ENCODE measurements at regions not wholly inside any gene's neighbourhood (a gene's known extent, or its start where the extent isn't known, plus 50 kb on each side); places are given as distances from the start of the nearest gene placed in this dataset.

GRCh38 chr2:126828491-126828890 lies 70.2 kb upstream of the TEX51 start:
- TF ChIP-seq CTCF (IDR thresholded peaks at IDR 0.05) (no peak), POLR2A (IDR thresholded peaks at IDR 0.05) (no peak)
